GM12878 (cell line): ENCODE measurements at regions not wholly inside any gene's neighbourhood (a gene's known extent, or its start where the extent isn't known, plus 50 kb on each side); places are given as distances from the start of the nearest gene placed in this dataset.

ENCODE experiments used
- ATAC-seq: fragments of 200-7000 bp; cut with Tn5 transposase; 3 replicates; pipeline ENCODE4 v1.9.1; 2020; ENCODE audit warnings: mild to moderate bottlenecking, moderate library complexity
- BruUV-seq: library from RNA; stranded (reverse); fragments of 400-500 nt; replicated peaks from 2 replicates; lab custom pipeline; 2021; lab: Mats Ljungman, UMichigan
- CTCF ChIA-PET: fragments of 300-600 bp; sonication (Branson Sonifier 250); formaldehyde crosslinking; extraction: SDS; loops from one replicate; lab custom pipeline; 2021; ENCODE audit warnings: inconsistent platforms; lab: Yijun Ruan, JAX
- POLR2A ChIA-PET: fragments of 350-600 bp; formaldehyde crosslinking; extraction: SDS; loops from one replicate; lab custom pipeline; 2021; ENCODE audit warnings: inconsistent platforms; lab: Charles Lee
- RAD21 ChIA-PET: fragments of 300-600 bp; sonication (Branson Sonifier 250); formaldehyde crosslinking; loops from one replicate; lab custom pipeline; 2023; ENCODE audit warnings: antibody characterized with exemption; ENCODE audit not compliant: unreplicated experiment; lab: Charles Lee
- SMC1A ChIA-PET: fragments of 300-600 bp; sonication (Branson Sonifier 250); formaldehyde crosslinking; loops from one replicate; lab custom pipeline; 2023; ENCODE audit not compliant: unreplicated experiment, uncharacterized antibody; lab: Charles Lee
- DNase-seq: peaks from one replicate; pipeline ENCODE4 v3.0.0-alpha.2; 2011; ENCODE audit warnings: low read depth, low spot score
- FAIRE-seq: peaks from 3 replicates; lab custom pipeline; 2011; peaks lifted over from hg19 to GRCh38; lab: Jason Lieb, UNC
- H2AFZ ChIP-seq: 2 replicates; pipeline ENCODE4 v1.6.0; 2011; ENCODE audit warnings: low read depth, low read length, control low read depth; ENCODE audit not compliant: control insufficient read depth
- H3K27ac ChIP-seq: 2 replicates; pipeline ENCODE4 v1.5.1; 2011; ENCODE audit warnings: control low read depth; ENCODE audit not compliant: control insufficient read depth, insufficient read depth
- H3K27me3 ChIP-seq, 2 experiments: replicated peaks in 1 of 2; 2 replicates each; pipeline versions ENCODE4 v1.6.0 to v1.6.1; 2011; ENCODE audit warnings: low read length in 1 of 2; ENCODE audit not compliant: control insufficient read depth in 2 of 2, insufficient read depth in 2 of 2
- H3K36me3 ChIP-seq, 2 experiments: 2 replicates each; pipeline ENCODE4 v1.5.1; 2011; ENCODE audit warnings: low read length in 1 of 2; ENCODE audit not compliant: control insufficient read depth in 2 of 2, insufficient read depth in 2 of 2
- H3K4me1 ChIP-seq: 2 replicates; pipeline ENCODE4 v1.6.1; 2011; ENCODE audit warnings: mild to moderate bottlenecking, low read length, moderate library complexity, mixed read lengths; ENCODE audit not compliant: control insufficient read depth, insufficient read depth
- H3K4me2 ChIP-seq: 2 replicates; pipeline ENCODE4 v1.6.0; 2011; ENCODE audit warnings: control low read depth; ENCODE audit not compliant: control insufficient read depth, insufficient read depth
- H3K4me3 ChIP-seq: fragments of 200-600 bp; sonication (generic); 2 replicates; pipeline ENCODE4 v1.5.1; 2016
- H3K79me2 ChIP-seq: 2 replicates; pipeline ENCODE4 v1.6.0; 2011; ENCODE audit warnings: low read length; ENCODE audit not compliant: control insufficient read depth, insufficient read depth
- H3K9ac ChIP-seq: 2 replicates; pipeline ENCODE4 v1.8.0; 2011; ENCODE audit warnings: low read length, control low read depth, mixed read lengths; ENCODE audit not compliant: control insufficient read depth, insufficient read depth
- H3K9me3 ChIP-seq: replicated peaks from 3 replicates; pipeline ENCODE4 v1.5.1; 2011; ENCODE audit warnings: mild to moderate bottlenecking, low read length; ENCODE audit not compliant: control insufficient read depth, insufficient read depth
- H4K20me1 ChIP-seq: 2 replicates; pipeline ENCODE4 v1.6.0; 2011; ENCODE audit not compliant: control insufficient read depth, insufficient read depth
- BCL11A ChIP-seq: IDR thresholded peaks from 2 replicates; pipeline ENCODE4 v1.6.1; 2011; ENCODE audit warnings: low read depth, low read length
- MTA2 ChIP-seq: fragments of 450-650 bp; IDR thresholded peaks from 2 replicates; pipeline ENCODE4 v1.6.1; 2016; ENCODE audit warnings: low read depth, mild to moderate bottlenecking, moderate library complexity
- NFYA ChIP-seq: IDR thresholded peaks from 2 replicates; pipeline ENCODE4 v1.6.1; 2011; ENCODE audit warnings: low read depth, mild to moderate bottlenecking, low read length, improper control_type of control experiment, borderline replicate concordance
- TCF7 ChIP-seq: IDR thresholded peaks from 2 replicates; pipeline ENCODE4 v1.6.1; 2014; ENCODE audit warnings: antibody characterized with exemption, borderline replicate concordance
- YBX1 ChIP-seq: fragments of 450-650 bp; IDR thresholded peaks from 2 replicates; pipeline ENCODE4 v1.6.1; 2016; ENCODE audit warnings: antibody characterized with exemption
- WGBS: methylation state at CpG from one replicate; pipeline ENCODE4 v1.1.6; 2016; ENCODE audit warnings: low lambda C conversion rate; ENCODE audit not compliant: insufficient replicate concordance, insufficient coverage; ENCODE audit errors: missing lambda C conversion rate; 5-methylcytosine and 5-hydroxymethylcytosine counted together
- in situ Hi-C: fragments of 300-500 bp; cut with MboI; formaldehyde crosslinking; loops from 9 replicates; pipeline ENCODE4 v1.14.3; 2018; ENCODE audit warnings: mixed read lengths
- intact Hi-C: fragments of 100-400 bp; cut with micrococcal nuclease; formaldehyde crosslinking; loops from one replicate; pipeline ENCODE4 v1.14.2; 2022; ENCODE audit not compliant: unreplicated experiment
- TF ChIP-seq, protein P1 (sequence below): fragments of 450-650 bp; IDR thresholded peaks from 2 replicates; pipeline ENCODE4 v1.6.1; 2016; ENCODE audit warnings: mild to moderate bottlenecking, moderate library complexity, borderline replicate concordance

- ChIA-PET CTCF (interaction anchor here (1.0 to 2.3 kb wide), 2 partner anchors 12 to 22 kb away, joined by 4 to 8 read pairs; no protein-coding TSS in a partner anchor), SMC1A (interaction anchor here (1.0 kb wide), 2 partner anchors 12 to 785 kb away, joined by 3 read pairs; no protein-coding TSS in a partner anchor), POLR2A (no interaction called here), RAD21 (interaction anchor here (0.7 kb wide), 1 partner anchor 476 kb away, joined by 3 read pairs; no protein-coding TSS in a partner anchor)
- WGBS: 24% methylated on average over 7 of the region's 7 CpGs
- no peak overlapping the region for H3K4me2 ChIP-seq
- DNase-seq (no peak), FAIRE-seq (no peak), ATAC-seq (no peak)
- H3K27ac ChIP-seq: no peak overlapping the region
- no peak overlapping the region for H3K4me3 ChIP-seq
- H3K36me3 ChIP-seq: no peaks in the 10 kb centered on the region
- H3K27me3 ChIP-seq: no peaks in the 10 kb centered on the region; a peak in 1 of 4 replicates
- no peaks in the 10 kb centered on the region for H3K9me3 ChIP-seq
- H2AFZ ChIP-seq: no peak overlapping the region
- H3K79me2 ChIP-seq: no peaks in the 10 kb centered on the region
- BruUV-seq: no TSS peak
- no peaks in the 10 kb centered on the region for H3K4me1 ChIP-seq
- in situ Hi-C loops: no loop called here
- TF ChIP-seq YBX1: no peak
- TF ChIP-seq, protein P1, sequence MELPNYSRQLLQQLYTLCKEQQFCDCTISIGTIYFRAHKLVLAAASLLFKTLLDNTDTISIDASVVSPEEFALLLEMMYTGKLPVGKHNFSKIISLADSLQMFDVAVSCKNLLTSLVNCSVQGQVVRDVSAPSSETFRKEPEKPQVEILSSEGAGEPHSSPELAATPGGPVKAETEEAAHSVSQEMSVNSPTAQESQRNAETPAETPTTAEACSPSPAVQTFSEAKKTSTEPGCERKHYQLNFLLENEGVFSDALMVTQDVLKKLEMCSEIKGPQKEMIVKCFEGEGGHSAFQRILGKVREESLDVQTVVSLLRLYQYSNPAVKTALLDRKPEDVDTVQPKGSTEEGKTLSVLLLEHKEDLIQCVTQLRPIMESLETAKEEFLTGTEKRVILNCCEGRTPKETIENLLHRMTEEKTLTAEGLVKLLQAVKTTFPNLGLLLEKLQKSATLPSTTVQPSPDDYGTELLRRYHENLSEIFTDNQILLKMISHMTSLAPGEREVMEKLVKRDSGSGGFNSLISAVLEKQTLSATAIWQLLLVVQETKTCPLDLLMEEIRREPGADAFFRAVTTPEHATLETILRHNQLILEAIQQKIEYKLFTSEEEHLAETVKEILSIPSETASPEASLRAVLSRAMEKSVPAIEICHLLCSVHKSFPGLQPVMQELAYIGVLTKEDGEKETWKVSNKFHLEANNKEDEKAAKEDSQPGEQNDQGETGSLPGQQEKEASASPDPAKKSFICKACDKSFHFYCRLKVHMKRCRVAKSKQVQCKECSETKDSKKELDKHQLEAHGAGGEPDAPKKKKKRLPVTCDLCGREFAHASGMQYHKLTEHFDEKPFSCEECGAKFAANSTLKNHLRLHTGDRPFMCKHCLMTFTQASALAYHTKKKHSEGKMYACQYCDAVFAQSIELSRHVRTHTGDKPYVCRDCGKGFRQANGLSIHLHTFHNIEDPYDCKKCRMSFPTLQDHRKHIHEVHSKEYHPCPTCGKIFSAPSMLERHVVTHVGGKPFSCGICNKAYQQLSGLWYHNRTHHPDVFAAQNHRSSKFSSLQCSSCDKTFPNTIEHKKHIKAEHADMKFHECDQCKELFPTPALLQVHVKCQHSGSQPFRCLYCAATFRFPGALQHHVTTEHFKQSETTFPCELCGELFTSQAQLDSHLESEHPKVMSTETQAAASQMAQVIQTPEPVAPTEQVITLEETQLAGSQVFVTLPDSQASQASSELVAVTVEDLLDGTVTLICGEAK: no peak
- TF ChIP-seq BCL11A: no peak
- TF ChIP-seq MTA2: no peak
- no peak for TF ChIP-seq TCF7
- TF ChIP-seq NFYA: no peak
- no peak overlapping the region for H3K9ac ChIP-seq
- no peaks in the 10 kb centered on the region for H4K20me1 ChIP-seq
- intact Hi-C loops: no loop called here
These were observed 495.2 kb downstream of the AGTPBP1 start for GRCh38 chr9:85246541-85246940.
